Upper lobe of left lung (tissue), 4 donors: ENCODE measurements at regions not wholly inside any gene's neighbourhood (a gene's known extent, or its start where the extent isn't known, plus 50 kb on each side); places are given as distances from the start of the nearest gene placed in this dataset.

Experiments used
- CTCF ChIP-seq, 6 experiments: fragments of 450-650 bp in 4 of 6; fragments of 200-600 bp in 2 of 6; sonication (generic) in 2 of 6; IDR thresholded peaks; one replicate each; pipeline ENCODE4 v1.5.1; 2016 to 2019; ENCODE audit warnings: antibody characterized with exemption in 6 of 6
- POLR2A ChIP-seq, 4 donors: fragments of 450-650 bp; IDR thresholded peaks; one replicate each; pipeline ENCODE4 v1.5.1; 2016 to 2017; ENCODE audit warnings: antibody characterized with exemption in 4 of 4, mild to moderate bottlenecking in 2 of 4

GRCh38 chr10:125415964-125416363, 255.6 kb upstream of the CTBP2 start:
- TF ChIP-seq CTCF (IDR thresholded peaks at IDR 0.05) (no peak), POLR2A (IDR thresholded peaks at IDR 0.05) (no peak)
